ENCODE measurements at regions not wholly inside any gene's neighbourhood (a gene's known extent, or its start where the extent isn't known, plus 50 kb on each side); places are given as distances from the start of the nearest gene placed in this dataset.

DNA sequence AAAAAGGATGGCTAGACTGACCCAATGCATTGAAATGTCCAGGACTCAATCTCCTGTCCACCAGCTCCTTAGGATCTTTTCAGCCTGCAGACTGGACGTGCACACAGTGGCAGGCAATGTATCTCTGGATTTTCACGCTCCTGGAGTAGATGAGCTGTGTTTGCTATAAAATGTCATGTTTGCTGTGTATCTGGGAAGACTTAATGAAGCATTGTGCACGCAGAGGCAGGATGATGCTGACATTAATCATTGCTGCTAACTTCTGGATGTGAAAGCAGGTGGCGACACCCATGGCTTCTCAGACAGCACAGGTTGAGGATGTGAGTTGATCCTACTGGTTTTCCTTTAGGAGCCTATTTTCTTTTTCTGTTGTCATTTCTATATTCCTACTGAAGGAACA, 133.1 kb upstream of the PCSK2 start:
- no peak for DNase-seq (ENCODE audit: low read depth in 4 of 4, low spot score in 2 of 4)

- DNase-seq (ENCODE audit: low read depth in 4 of 4, low spot score in 2 of 4): no peak
These were observed 129.2 kb upstream of the PCSK2 start for GRCh38 chr20:17097603-17098002.

- DNase-seq (ENCODE audit: low read depth in 4 of 4, low spot score in 2 of 4): no peak
These were observed 126.3 kb upstream of the PCSK2 start for GRCh38 chr20:17100506-17100905.

GRCh38 chr20:17107127-17107526, 119.7 kb upstream of the PCSK2 start:
- no peak for DNase-seq (ENCODE audit: low read depth in 4 of 4, low spot score in 2 of 4)

- DNase-seq (ENCODE audit: low read depth in 4 of 4, low spot score in 2 of 4): no peak
These were observed 117.9 kb upstream of the PCSK2 start for GRCh38 chr20:17108896-17109295.

- DNase-seq (ENCODE audit: low read depth in 4 of 4, low spot score in 2 of 4): no peak
These were observed 117.5 kb upstream of the PCSK2 start for GRCh38 chr20:17109307-17109706.

GRCh38 chr20:17128206-17128605, 98.6 kb upstream of the PCSK2 start:
- no peak for DNase-seq (ENCODE audit: low read depth in 4 of 4, low spot score in 2 of 4)

GRCh38 chr20:17129089-17129488, 97.8 kb upstream of the PCSK2 start:
- DNase-seq (ENCODE audit: low read depth in 4 of 4, low spot score in 2 of 4): no peak

DNA sequence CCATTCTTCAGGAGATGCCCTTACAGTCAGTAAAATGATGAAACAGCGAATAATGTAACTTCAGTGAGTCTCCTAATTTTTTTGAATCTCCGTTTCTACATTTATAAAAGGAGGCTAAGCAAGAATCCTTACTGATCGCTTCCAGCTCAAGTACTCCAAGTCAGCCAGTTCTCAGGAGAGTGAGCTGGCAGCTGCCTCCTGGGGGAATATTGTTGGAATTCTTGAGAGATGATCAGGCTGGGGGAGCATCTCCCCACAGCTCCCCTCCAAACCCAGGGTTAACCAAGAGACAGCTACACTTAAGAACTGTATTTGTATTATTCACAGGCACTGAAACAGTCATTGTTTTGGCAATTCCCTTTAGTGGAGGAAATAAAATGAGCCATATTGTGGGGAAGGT, 89.1 kb upstream of the PCSK2 start:
- DNase-seq (ENCODE audit: low read depth in 4 of 4, low spot score in 2 of 4): no peak

GRCh38 chr20:17138237-17138636, 88.6 kb upstream of the PCSK2 start:
- DNase-seq (ENCODE audit: low read depth in 4 of 4, low spot score in 2 of 4): no peak

DNA sequence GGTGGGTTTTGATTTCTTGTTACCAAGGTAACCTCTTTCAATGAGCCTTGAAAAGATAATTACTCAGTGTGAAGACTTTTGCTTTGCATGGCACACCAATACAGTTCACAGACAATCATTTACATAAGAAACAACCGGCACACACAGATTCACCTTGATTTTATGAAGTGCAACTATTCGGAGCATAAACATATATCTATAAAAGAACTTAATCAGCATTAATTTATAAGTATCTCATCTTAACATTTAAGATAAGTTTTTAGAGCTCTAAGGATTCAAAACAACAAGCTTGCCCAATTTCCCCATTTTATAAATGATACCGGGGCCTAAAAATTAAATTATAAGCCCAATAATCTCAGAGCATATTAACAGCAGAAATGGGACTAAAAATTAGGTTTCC, 85.9 kb upstream of the PCSK2 start:
- DNase-seq (ENCODE audit: low read depth in 4 of 4, low spot score in 2 of 4): no peak

GRCh38 chr20:17141568-17141967, 85.3 kb upstream of the PCSK2 start:
- DNase-seq (ENCODE audit: low read depth in 4 of 4, low spot score in 2 of 4): no peak

- DNase-seq (ENCODE audit: low read depth in 4 of 4, low spot score in 2 of 4): no peak
These were observed 84.2 kb upstream of the PCSK2 start for GRCh38 chr20:17142666-17143065.

GRCh38 chr20:17150858-17151257, 76.0 kb upstream of the PCSK2 start:
- no peak for DNase-seq (ENCODE audit: low read depth in 4 of 4, low spot score in 2 of 4)

GRCh38 chr20:17155401-17155800, 71.4 kb upstream of the PCSK2 start:
- DNase-seq (ENCODE audit: low read depth in 4 of 4, low spot score in 2 of 4): no peak

DNA sequence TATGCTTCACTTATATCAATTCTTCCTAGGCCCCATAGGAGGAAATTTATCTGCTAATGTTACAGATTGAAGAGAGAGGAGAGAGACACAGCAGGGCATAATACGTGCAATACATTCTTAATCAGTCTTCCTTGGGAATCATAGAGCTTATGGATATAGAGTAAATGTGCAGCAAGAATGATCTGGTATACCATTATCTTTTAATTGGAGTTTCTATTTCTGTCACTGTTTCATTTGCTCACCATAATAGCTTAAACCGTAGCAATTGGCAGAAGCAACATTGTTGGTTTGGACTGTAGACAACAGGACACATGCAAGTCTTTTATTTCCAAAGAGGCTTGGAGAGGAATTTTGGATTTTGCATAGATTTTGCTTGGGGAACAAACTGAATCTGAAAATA, 68.1 kb upstream of the PCSK2 start:
- no peak for DNase-seq (ENCODE audit: low read depth in 4 of 4, low spot score in 2 of 4)

GRCh38 chr20:17161673-17162481, 65.0 kb upstream of the PCSK2 start:
- DNase-seq (ENCODE audit: low read depth in 4 of 4, low spot score in 2 of 4): no peak

DNA sequence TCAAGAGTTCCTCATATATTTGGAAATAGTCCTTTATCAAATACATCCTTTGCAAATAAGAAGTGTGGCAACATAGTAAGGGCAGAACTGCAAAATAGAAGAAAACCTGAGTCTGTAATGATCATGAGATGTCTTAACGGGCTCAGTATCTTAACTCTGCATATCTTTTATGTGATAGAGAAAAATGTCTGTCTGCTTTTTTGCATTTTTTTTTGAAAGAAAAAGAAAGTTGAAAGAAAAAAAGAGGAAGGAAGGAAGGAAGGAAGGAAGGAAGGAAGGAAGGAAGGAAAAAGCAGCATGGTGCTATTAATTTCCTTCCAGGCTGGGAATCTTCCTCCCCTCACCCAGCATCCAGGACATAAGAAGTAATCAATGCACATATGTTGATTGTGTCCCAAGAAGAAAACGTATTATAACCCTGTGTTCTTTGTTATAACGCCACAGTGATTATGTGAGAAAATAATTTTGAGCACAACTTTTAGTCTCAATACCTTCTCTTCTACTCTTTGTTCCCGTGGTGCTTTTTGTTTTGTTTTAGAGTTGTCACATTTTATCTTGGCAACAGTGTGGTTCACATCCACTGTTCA, 58.7 kb upstream of the PCSK2 start:
- DNase-seq (ENCODE audit: low read depth in 4 of 4, low spot score in 2 of 4): no peak

DNA sequence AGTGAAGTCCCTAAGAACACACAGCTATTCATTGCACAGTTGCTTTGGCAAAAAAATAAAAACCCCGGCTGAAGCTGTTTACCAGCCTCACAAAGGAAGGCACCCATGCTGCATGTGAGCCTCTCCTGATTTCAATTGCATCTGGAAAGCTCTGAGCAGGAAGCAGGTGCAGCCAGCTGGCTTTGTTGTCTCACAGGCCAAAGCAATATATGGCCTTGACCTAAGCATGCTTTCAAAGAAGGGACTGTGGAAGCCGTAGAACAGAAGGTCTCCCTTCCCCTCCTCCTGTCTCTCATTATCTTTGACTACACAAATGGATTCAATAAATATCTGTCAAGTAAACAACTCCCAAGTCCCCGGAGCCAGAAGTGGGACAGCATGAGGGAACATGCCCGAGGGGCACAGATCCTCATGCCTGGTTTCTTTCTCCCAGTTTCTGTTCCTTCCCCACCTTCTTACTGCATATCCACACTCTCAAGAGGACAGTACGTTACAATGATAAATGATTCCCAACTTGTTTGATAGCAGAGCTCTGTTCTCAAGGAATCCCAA, 57.2 kb upstream of the PCSK2 start:
- no peak for DNase-seq (ENCODE audit: low read depth in 4 of 4, low spot score in 2 of 4)

DNA sequence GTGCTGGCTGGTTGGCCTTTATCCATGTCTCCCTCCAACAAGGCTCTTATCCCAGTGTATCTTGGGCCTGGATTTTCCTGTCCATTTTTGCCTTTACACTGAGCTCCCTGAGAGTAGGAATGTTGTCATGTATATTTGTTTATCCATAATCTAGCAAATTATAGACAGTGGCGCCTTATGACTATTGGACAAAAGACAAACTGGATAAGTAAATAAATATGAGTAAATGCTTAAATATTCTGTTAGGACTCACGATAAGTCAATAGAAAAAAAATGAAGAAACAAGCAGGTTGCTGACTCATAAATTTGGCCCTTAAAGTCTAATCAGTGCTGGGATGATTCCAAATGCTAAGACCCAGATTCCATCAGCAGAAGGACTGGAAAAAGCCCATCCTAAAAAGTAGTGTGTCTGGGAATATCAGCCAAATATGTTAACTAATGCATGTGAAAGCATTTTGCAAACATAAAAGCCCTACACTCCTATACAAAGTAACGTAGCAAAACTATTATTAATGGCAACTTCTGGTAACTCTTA, 55.0 kb upstream of the PCSK2 start:
- no peak for DNase-seq (ENCODE audit: low read depth in 4 of 4, low spot score in 2 of 4)

DNA sequence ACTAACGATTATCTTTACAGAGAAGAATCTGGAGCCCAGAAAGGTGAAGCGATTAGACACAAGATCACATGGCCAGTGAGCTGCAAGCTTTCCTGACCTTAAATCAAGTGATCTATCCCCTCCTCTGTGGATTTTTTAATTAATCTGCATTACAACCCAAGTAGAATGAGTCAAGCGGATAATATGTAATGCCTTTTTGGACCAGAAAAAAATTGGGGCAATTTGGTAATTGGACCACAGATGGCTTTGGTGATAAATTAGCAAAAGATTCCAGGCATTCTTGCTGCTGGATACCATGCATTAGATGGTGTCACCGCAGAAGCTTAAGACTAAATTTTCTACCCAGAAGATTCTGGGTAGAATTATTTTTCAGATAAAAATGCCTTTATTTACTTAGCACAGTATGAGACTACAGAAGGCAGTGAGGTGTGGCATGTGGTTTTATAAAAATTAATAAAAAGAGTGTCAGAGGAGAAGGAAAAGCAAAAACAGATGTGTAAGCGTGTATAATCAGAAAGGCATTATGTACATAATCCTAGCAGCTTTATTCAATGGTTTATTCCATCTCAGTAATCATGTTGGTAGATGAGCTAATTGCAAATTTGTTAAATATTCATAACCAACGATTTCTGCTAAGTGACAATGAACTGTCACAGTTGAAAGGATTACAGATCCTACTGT, 53.9 kb upstream of the PCSK2 start:
- no peak for DNase-seq (ENCODE audit: low read depth in 4 of 4, low spot score in 2 of 4)

Data from left renal cortex interstitium (tissue), 4 donors.